ENCODE measurements at regions not wholly inside any gene's neighbourhood (a gene's known extent, or its start where the extent isn't known, plus 50 kb on each side); places are given as distances from the start of the nearest gene placed in this dataset.

- TF ChIP-seq JUND (IDR thresholded peaks at IDR 0.05; ENCODE audit: low read depth): no peak
- in situ Hi-C loops (cut with HindIII; ENCODE audit: low pct_unique_long_range_greater_than_20kb, low sequenced_read_pairs): no loop called here
- DNase-seq (ENCODE audit: low read depth in 1 of 2, low spot score in 1 of 2): no peak
Observed at GRCh38 chr4:29578329-29578728, 1141.8 kb upstream of the PCDH7 start.

GRCh38 chr4:29581457-29581856, 1138.7 kb upstream of the PCDH7 start:
- TF ChIP-seq JUND (IDR thresholded peaks at IDR 0.05; ENCODE audit: low read depth): no peak
- no peak for DNase-seq (ENCODE audit: low read depth in 1 of 2, low spot score in 1 of 2)
- in situ Hi-C loops (cut with HindIII; ENCODE audit: low pct_unique_long_range_greater_than_20kb, low sequenced_read_pairs): no loop called here

- DNase-seq (ENCODE audit: low read depth in 1 of 2, low spot score in 1 of 2): no peak
- no peak for TF ChIP-seq JUND (IDR thresholded peaks at IDR 0.05; ENCODE audit: low read depth)
- in situ Hi-C loops (cut with HindIII; ENCODE audit: low pct_unique_long_range_greater_than_20kb, low sequenced_read_pairs): no loop called here
Observed at GRCh38 chr4:29588617-29589016, 1131.6 kb upstream of the PCDH7 start.

- TF ChIP-seq JUND (IDR thresholded peaks at IDR 0.05; ENCODE audit: low read depth): no peak
- in situ Hi-C loops (cut with HindIII; ENCODE audit: low pct_unique_long_range_greater_than_20kb, low sequenced_read_pairs): no loop called here
- DNase-seq (ENCODE audit: low read depth in 1 of 2, low spot score in 1 of 2): no peak
Observed at GRCh38 chr4:29596228-29596627, 1123.9 kb upstream of the PCDH7 start.

GRCh38 chr4:29619168-29619567, 1101.0 kb upstream of the PCDH7 start:
- no peak for TF ChIP-seq JUND (IDR thresholded peaks at IDR 0.05; ENCODE audit: low read depth)
- DNase-seq (ENCODE audit: low read depth in 1 of 2, low spot score in 1 of 2): no peak
- in situ Hi-C loops (cut with HindIII; ENCODE audit: low pct_unique_long_range_greater_than_20kb, low sequenced_read_pairs): no loop called here

GRCh38 chr4:29632199-29632598, 1088.0 kb upstream of the PCDH7 start:
- TF ChIP-seq JUND (IDR thresholded peaks at IDR 0.05; ENCODE audit: low read depth): no peak
- no peak for DNase-seq (ENCODE audit: low read depth in 1 of 2, low spot score in 1 of 2)
- in situ Hi-C loops (cut with HindIII; ENCODE audit: low pct_unique_long_range_greater_than_20kb, low sequenced_read_pairs): no loop called here

GRCh38 chr4:29636961-29637360, 1083.2 kb upstream of the PCDH7 start:
- in situ Hi-C loops (cut with HindIII; ENCODE audit: low pct_unique_long_range_greater_than_20kb, low sequenced_read_pairs): no loop called here
- DNase-seq (ENCODE audit: low read depth in 1 of 2, low spot score in 1 of 2): no peak
- TF ChIP-seq JUND (IDR thresholded peaks at IDR 0.05; ENCODE audit: low read depth): no peak

- no peak for DNase-seq (ENCODE audit: low read depth in 1 of 2, low spot score in 1 of 2)
- no peak for TF ChIP-seq JUND (IDR thresholded peaks at IDR 0.05; ENCODE audit: low read depth)
- in situ Hi-C loops (cut with HindIII; ENCODE audit: low pct_unique_long_range_greater_than_20kb, low sequenced_read_pairs): no loop called here
Observed at GRCh38 chr4:29653221-29653620, 1066.9 kb upstream of the PCDH7 start.

GRCh38 chr4:29680644-29681043, 1039.5 kb upstream of the PCDH7 start:
- DNase-seq (ENCODE audit: low read depth in 1 of 2, low spot score in 1 of 2): no peak
- in situ Hi-C loops (cut with HindIII; ENCODE audit: low pct_unique_long_range_greater_than_20kb, low sequenced_read_pairs): no loop called here
- TF ChIP-seq JUND (IDR thresholded peaks at IDR 0.05; ENCODE audit: low read depth): no peak

- no peak for TF ChIP-seq JUND (IDR thresholded peaks at IDR 0.05; ENCODE audit: low read depth)
- DNase-seq (ENCODE audit: low read depth in 1 of 2, low spot score in 1 of 2): no peak
- in situ Hi-C loops (cut with HindIII; ENCODE audit: low pct_unique_long_range_greater_than_20kb, low sequenced_read_pairs): no loop called here
Observed at GRCh38 chr4:29704059-29704458, 1016.1 kb upstream of the PCDH7 start.

GRCh38 chr4:29708473-29708872, 1011.7 kb upstream of the PCDH7 start:
- no peak for DNase-seq (ENCODE audit: low read depth in 1 of 2, low spot score in 1 of 2)
- in situ Hi-C loops (cut with HindIII; ENCODE audit: low pct_unique_long_range_greater_than_20kb, low sequenced_read_pairs): no loop called here
- TF ChIP-seq JUND (IDR thresholded peaks at IDR 0.05; ENCODE audit: low read depth): no peak

- no peak for DNase-seq (ENCODE audit: low read depth in 1 of 2, low spot score in 1 of 2)
- no peak for TF ChIP-seq JUND (IDR thresholded peaks at IDR 0.05; ENCODE audit: low read depth)
- in situ Hi-C loops (cut with HindIII; ENCODE audit: low pct_unique_long_range_greater_than_20kb, low sequenced_read_pairs): no loop called here
Observed at GRCh38 chr4:29710519-29710918, 1009.6 kb upstream of the PCDH7 start.

- no peak for TF ChIP-seq JUND (IDR thresholded peaks at IDR 0.05; ENCODE audit: low read depth)
- in situ Hi-C loops (cut with HindIII; ENCODE audit: low pct_unique_long_range_greater_than_20kb, low sequenced_read_pairs): no loop called here
- DNase-seq (ENCODE audit: low read depth in 1 of 2, low spot score in 1 of 2): no peak
Observed at GRCh38 chr4:29711226-29711625, 1008.9 kb upstream of the PCDH7 start.

- no peak for DNase-seq (ENCODE audit: low read depth in 1 of 2, low spot score in 1 of 2)
- in situ Hi-C loops (cut with HindIII; ENCODE audit: low pct_unique_long_range_greater_than_20kb, low sequenced_read_pairs): no loop called here
- TF ChIP-seq JUND (IDR thresholded peaks at IDR 0.05; ENCODE audit: low read depth): no peak
Observed at GRCh38 chr4:29717287-29718057, 1002.7 kb upstream of the PCDH7 start.

All from T47D (cell line).